ENCODE measurements at regions not wholly inside any gene's neighbourhood (a gene's known extent, or its start where the extent isn't known, plus 50 kb on each side); places are given as distances from the start of the nearest gene placed in this dataset.

- TF ChIP-seq FIP1L1 (IDR thresholded peaks at IDR 0.05; ENCODE audit: low read depth, low read length, poor library complexity, severe bottlenecking), result no peak
- TF ChIP-seq CREBBP (IDR thresholded peaks at IDR 0.05; ENCODE audit: low read depth, low read length), result no peak
- TF ChIP-seq, protein P1, sequence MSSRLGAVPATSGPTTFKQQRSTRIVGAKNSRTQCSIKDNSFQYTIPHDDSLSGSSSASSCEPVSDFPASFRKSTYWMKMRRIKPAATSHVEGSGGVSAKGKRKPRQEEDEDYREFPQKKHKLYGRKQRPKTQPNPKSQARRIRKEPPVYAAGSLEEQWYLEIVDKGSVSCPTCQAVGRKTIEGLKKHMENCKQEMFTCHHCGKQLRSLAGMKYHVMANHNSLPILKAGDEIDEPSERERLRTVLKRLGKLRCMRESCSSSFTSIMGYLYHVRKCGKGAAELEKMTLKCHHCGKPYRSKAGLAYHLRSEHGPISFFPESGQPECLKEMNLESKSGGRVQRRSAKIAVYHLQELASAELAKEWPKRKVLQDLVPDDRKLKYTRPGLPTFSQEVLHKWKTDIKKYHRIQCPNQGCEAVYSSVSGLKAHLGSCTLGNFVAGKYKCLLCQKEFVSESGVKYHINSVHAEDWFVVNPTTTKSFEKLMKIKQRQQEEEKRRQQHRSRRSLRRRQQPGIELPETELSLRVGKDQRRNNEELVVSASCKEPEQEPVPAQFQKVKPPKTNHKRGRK (tag; IDR thresholded peaks at IDR 0.05), result no peak
- TF ChIP-seq CHD1 (IDR thresholded peaks at IDR 0.05; ENCODE audit: low read length), result no peak
- TF ChIP-seq TSHZ1 (CRISPR knock-in tag; IDR thresholded peaks at IDR 0.05), result no peak
- no peak for TF ChIP-seq PCBP1 (IDR thresholded peaks at IDR 0.05; ENCODE audit: low read depth, low read length, poor library complexity, severe bottlenecking)
- TF ChIP-seq RBM22 (IDR thresholded peaks at IDR 0.05; ENCODE audit: low read depth, low read length, poor library complexity, severe bottlenecking), result no peak
- no peak for TF ChIP-seq KDM5B (IDR thresholded peaks at IDR 0.05; ENCODE audit: insufficient replicate concordance, low read depth, low read length)
- no peak for TF ChIP-seq SAFB2 (IDR thresholded peaks at IDR 0.05; ENCODE audit: borderline replicate concordance, low read depth, low read length, severe bottlenecking)
- TF ChIP-seq POLR2AphosphoS5 (IDR thresholded peaks at IDR 0.05; ENCODE audit: control insufficient read depth, insufficient read depth, low read depth, low read length), result peak; percentile 94
- peak; percentile 99 for TF ChIP-seq SMARCC2 (IDR thresholded peaks at IDR 0.05; ENCODE audit: low read depth)
- TF ChIP-seq TAF7 (tag; IDR thresholded peaks at IDR 0.05), result 0 out of 2 replicates have a peak, but pooled peaks have one; percentile 5
- no peak for TF ChIP-seq SRSF1 (IDR thresholded peaks at IDR 0.05; ENCODE audit: low read depth, low read length)
- peak; percentile 97 for TF ChIP-seq HDAC3 (IDR thresholded peaks at IDR 0.05; ENCODE audit: borderline replicate concordance, partially characterized antibody)
- TF ChIP-seq ZC3H8 (IDR thresholded peaks at IDR 0.05), result 0 out of 2 replicates have a peak, but pooled peaks have one; percentile 32
- no peak for TF ChIP-seq ZNF140 (CRISPR knock-in tag; IDR thresholded peaks at IDR 0.05)
- no peak for TF ChIP-seq CSDE1 (IDR thresholded peaks at IDR 0.05)
- peak; percentile 85 for TF ChIP-seq CEBPB (tag; IDR thresholded peaks at IDR 0.05)
- TF ChIP-seq EP400 (IDR thresholded peaks at IDR 0.05), result peak; percentile 77
- peak; percentile 30 to 47; a peak in 3 of 4 replicates for TF ChIP-seq RAD21 (CRISPR knock-in tag; conservative IDR thresholded peaks at IDR 0.05 in 1 of 2, IDR thresholded peaks at IDR 0.05 in 1 of 2)
- TF ChIP-seq, protein P2, sequence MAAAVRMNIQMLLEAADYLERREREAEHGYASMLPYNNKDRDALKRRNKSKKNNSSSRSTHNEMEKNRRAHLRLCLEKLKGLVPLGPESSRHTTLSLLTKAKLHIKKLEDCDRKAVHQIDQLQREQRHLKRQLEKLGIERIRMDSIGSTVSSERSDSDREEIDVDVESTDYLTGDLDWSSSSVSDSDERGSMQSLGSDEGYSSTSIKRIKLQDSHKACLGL (CRISPR knock-in tag; IDR thresholded peaks at IDR 0.05; ENCODE audit: borderline replicate concordance, poor library complexity, severe bottlenecking), result no peak
- TF ChIP-seq PCBP2 (IDR thresholded peaks at IDR 0.05; ENCODE audit: low read depth, low read length, poor library complexity, severe bottlenecking), result no peak
Observed at GRCh38 chr1:227396539-227397353, 78.5 kb upstream of the CDC42BPA start (continued).
